Activated naive CD4-positive, alpha-beta T cell treated with anti-CD3 and anti-CD28 coated beads, Interleukin-2, amount 50 U/mL, for 16 hours (primary cell): ENCODE measurements at regions not wholly inside any gene's neighbourhood (a gene's known extent, or its start where the extent isn't known, plus 50 kb on each side); places are given as distances from the start of the nearest gene placed in this dataset.

Experiments
- DNase-seq: peaks from one replicate; pipeline ENCODE4 v3.0.0-alpha.2; 2020

DNA sequence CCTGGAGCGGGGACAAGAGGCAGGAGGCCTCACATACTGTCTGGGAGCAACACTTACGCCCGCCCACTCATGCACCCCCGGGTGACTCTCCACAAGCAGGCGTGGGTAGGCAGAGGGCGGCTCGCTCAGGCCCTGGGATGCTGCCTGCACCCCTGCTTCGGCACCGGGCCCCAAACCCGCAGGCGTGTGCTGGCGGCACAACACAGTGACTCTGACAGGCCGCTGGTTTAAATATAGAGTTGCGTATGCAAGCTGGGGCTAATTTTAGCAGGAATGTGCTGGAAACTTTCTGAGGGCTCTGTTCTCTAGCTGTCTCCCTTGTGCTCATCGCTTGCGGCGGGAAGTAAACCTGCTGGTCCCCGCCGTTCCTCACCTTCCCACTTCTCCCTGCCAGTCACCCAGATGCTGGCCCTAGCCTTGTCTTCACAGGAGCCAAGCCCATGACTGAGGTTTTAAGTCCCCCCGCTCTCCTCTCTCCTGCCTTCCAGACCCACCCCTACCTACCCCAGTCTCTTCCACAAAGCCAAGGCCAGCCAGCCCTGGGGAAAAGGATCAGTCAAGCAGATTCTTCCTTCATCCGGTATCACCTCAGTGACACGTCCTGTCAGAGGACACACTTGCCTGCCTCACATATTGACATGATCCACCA lies 94.5 kb upstream of the FOXP4 start:
- DNase-seq = no peak

DNA sequence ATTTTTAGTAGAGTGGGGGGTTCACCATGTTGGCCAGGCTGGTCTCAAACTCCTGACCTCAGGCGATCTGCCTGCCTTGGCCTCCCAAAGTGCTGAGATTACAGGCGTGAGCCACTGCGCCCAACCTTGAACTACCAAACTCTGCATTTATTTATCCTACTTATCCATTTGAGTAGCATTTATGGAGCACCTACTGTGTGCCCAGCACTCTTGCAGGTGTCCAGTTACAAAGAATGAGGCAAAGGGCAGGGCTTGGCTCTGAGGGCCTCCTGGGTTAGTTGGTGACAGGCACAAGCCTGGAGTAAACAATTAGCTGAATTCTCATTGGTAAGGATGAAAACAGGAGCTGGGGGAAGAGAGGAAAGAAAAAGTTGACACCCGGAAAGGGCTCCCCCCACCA lies 93.4 kb upstream of the FOXP4 start:
- no peak for DNase-seq

DNA sequence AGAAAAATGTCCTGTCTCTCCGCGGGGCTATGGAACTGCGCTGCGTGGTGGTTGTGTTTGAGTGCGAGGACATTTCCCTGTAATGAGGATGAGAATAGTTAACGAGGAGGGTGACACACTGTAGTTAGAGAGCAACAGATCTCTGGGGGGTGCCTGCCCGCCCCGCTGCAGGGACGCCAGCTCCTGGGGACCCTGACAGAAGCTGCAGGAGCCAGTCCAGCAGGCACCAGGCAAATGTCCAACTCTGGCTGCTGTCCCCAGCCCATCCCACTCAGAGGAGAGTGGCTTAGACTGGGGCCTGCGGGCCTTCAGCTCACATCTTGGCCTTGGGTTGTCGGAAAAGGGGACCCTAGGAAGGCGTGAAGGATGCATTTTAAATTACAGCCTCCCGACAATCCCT lies 92.9 kb upstream of the FOXP4 start:
- no peak for DNase-seq

DNA sequence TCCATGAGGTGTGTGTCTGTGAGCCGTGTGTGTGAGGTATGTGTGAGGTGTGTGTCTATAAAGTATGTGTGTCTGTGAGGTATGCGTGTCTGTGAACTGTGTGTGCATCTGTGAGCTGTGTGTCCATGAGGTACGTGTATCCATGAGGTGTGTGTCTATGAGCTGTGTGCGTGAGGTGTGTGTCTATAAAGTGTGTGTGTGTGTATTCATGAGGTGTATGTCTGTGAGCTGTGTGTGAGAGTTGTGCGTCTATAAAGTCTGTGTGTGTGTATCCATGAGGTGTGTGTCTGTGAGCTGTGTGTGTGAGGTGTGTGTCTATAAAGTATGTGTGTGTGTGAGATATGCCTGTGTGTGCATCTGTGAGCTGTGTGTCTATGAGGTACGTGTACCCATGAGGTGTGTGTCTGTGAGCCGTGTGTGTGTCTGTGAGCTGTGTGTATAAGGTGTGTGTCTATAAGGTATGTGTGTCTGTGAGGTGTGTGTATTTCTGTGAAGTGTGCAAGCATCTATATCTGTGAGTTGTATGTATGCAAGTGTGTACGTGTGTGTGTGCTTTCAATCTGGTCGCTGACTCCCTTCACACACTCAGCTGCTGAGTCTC lies 91.9 kb upstream of the FOXP4 start:
- DNase-seq = no peak

DNA sequence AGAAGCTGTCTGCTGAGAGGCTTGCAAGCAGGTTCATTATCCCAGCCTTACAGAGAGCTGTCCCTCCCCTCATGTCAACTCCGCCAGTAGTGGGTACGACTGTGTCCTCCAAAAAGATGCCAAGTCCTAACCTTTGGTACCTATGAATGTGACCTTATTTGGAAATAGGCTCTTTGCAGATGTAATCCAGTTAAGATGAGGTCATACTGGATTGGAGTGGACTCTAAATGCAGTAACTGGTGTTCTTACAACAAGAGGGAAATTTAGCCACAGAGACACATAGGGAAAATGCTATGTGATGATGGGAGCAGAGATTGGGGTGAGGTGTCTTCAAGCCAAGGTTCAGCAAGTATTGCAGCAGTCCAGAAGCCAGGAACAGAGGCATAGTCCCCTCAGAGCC lies 90.8 kb upstream of the FOXP4 start:
- DNase-seq = no peak

DNA sequence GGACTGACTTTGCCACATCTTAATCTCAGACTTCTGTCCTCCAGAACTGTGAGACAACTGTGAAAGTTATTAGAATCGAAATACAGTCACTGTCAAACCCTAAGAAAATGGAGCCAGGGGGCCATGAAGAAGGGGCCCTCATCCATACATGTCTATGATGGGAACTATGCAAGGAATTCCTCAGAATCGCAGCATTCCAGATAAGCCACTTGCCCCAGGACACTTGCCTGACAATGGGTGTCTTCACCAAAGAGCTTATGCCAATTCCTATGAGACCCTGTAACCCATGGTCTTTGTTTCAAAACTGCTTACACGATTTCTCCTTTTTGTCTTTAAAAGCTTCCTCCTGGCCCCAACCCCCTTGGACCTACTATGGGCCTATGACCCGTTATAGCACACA lies 90.4 kb upstream of the FOXP4 start:
- no peak for DNase-seq

DNA sequence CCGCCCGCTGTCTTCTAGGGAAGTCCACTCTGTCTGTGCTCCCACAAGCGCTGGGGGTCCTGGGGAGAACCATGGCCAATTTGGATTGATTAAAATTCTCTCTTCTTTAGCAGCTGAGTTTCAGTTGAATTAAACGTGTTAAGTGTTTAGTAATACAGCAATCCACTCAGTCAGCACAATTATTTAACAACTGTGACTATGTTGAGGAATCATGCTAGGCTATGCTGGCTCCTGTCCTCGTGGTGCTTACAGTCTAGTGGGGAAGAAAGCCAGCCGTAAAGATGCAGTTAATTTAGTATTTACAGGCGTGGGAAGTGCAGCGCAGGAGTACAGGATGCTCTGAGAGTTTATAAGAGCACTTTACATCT lies 88.9 kb upstream of the FOXP4 start:
- no peak for DNase-seq

DNA sequence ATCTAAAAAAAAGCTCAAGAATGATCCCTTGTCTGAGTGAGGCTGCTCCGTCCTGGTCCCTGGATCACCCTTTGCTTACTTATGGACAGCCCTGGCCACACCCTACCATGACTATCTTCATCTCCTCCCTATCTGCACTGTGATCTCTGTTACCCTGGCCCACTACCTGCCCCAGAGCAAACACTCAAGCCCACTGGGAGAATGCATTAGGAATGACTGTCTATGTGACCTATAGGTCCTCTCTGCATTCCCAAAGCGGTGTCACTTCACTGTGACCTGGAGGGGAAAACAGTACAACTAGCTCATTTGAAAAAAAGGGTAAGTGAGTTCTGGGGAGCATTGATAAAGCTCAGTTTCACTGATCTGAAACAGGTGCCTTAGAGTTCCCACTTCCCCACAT lies 86.4 kb upstream of the FOXP4 start:
- DNase-seq = no peak

DNA sequence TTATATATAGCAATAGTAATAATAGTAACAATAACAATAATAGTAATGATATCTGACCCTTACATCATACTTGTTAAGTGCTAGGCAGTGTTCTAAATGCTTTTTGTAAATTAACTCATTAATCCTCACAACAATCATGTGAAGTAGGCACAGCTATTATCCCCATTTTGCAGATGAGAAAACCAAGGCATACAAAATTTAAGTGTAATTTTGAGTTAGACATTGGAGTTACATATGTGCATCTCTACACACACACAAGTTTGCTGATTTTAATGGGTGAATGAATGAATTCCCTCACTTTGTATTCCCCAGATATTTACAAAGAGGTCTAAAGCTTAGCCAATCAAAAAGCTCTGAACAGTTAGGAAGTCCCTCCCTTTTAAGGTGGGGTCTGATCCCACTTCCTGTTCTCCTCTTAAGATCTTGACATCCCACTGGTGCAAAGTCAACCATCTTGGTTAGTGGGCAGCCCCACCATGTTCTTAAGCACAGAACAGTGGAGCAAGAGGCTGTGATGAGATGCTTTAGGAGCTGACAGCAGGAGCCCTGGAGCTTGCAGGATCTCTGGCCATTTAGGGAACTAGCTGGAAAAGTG lies 85.3 kb upstream of the FOXP4 start:
- DNase-seq = no peak

DNA sequence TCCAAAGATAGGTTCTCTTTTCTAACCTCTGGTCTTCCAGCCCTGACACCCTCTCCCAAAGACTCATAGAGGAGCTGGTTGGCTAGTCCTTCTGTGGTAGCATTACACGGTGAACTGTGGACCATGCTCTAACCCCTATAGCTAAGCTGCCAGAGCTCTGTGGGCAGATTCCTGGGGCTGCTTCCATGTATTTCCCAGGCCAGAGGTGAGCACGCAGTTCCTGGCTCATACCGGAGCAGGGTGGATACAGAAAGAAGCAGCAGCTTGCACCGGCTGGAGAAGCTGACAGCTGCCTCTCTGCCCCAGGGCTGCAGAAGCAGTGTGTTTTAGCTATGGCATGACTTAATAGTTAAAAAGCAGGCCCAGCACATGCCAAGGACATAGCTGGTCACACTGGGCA lies 84.1 kb upstream of the FOXP4 start:
- no peak for DNase-seq

DNA sequence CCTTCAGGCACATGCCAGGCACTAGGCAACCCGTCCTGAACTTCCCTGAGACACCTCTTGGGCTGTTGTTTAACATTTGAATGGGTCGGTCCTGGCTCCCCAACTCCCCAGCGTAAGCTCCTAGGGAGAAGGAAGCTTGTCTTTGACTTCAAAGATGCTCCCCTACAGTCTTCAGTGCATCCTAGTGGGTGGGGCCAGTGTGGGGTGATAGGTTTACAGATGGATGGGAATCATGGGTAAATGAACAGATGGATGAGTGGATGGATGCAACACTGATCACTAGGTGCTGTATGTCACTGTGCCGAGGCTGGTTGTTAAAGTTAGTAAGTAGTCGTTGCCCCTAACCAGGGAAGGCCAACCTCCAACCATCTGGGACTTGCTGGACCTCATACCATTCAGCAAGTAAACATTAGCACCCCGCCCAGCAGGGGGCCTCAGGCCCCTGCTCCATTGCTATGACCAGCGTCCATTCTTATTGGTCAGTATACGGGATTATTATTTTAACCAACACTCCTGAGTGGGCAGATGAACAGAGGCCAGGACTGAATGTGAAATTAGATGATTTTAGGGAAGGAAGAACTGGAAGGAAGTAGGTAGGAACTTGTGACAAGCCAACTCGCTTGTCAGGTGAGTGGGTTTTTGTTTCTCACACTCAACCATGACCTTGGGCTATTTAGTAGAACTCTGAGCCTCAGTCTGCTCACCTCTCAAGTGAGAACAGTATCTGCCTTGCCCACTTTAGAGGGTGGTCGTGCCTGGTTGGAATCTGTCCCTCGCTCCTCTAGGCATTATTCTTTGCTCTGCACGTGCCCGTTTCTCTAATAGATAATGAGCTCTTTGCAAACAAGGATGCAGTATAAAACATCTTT lies 82.9 kb upstream of the FOXP4 start:
- DNase-seq = no peak

DNA sequence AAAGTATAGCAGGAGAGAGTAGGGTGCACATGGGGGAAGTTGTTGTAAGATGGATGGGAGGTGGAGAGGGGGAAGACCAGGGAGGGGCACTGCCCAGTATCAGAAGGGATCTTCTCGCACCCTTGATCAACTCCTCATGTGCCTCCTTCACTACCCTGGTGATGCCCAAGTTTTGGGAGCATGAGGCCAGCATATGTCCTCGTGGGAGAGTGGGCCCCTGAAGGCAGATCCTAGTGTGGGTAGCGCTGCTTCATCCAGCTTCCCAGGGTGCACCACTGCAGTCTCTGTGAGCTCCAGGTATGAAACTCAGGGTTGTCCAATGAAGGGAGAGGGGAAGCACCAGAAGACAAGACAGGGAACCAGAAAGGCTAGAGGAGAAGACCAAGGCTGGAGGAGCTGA lies 82.2 kb upstream of the FOXP4 start:
- no peak for DNase-seq

DNA sequence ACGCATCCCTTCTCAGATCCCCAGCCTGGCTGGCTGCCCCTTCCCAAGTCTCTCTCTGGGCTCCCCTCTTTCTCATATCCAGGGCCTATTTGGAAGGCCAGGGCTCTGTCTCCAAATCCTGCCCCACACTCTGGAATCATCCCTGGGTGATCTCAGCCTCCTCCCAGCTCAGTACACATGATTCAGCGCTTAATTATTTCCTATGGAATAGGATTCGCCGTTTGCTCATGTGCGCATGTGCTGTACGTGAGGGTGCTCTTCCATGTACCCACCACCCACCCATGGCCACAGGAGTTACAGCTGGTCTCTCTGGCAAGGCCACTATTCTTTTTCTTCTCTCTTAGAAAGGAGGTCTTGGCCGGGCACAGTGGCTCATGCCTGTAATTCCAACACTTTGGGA lies 81.7 kb upstream of the FOXP4 start:
- DNase-seq = no peak

DNA sequence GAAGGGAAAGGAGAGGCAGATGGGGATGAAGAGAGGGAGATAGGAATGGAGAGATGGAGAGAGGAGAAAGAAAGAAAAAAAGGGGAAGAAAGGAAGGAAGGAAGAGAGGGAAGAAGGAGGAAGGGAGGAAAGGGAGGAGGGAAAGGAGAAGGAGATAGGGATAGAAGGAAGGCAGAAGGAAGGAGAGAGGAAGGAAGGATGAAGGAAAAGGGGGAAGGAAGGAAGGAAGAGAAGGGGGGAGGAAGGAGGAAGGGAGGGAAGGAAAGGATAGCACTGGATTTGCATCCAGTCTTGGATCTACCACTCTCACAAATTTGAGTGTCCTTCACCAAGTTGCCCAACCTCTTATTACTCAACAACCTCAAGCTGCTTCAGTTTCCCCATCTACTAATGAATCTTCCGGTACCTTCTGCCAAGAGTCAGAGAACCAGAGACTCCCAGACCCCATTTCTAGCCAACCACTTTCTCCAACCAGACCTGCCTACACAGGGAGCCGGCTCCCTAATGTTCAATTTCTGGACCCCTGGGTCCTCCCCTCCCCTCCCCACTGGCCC lies 79.7 kb upstream of the FOXP4 start:
- DNase-seq = no peak

DNA sequence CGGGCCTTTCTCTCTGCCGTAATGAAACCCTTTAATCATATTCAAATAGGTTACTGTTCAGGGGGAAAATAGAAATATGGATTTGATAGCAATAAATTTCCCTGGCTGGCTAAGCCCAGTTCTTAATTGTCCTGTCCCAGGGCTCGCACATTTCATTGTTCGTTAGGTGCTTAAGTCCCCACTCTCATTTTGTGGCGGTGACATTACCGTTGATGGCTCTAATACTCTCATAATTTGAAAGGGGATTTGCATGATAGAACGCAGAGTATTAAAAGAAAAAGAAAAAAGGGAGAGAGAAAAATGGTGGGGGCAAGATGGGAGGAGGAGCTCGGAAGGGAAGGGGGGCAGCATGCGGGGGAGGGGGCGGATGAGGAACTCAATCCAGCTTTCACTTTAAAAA lies 79.1 kb upstream of the FOXP4 start:
- no peak for DNase-seq

DNA sequence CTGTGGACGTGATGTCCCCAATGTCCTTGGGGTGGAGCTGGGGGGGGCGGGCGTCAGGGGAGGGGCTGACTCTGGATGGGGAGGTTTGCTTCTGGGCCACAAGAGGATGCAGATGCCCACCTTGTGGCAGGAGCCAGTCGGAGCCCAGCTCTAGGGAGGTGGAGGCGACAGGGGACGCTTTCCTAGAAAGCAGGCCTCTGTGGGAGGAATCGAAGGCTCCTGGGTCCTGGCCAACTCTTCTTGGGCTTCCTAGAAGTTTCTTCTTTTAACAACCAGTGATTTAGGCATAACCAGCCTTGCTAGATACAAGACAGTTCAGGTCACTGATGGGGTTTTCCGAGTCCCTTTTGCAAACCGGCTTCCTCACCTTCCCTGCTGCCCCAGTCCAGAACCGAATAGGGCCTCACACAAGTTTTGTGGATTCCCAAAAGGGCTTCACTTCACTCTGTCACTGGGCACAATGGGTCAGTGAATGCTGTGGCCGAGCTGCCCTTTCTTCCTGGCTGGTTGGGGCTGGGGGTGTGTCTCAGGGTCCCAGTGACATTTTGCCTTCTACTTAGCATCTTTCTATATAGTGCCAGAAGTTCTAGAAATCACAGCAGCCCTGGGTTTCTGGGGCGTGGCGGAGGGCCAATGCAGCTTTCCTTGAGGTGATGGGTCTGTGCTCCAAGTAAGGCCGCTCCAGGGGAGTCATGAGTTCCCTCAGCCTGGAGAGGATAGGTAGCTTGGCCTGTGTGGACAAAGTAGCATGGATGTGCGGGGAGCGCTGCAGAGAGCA lies 78.4 kb upstream of the FOXP4 start:
- no peak for DNase-seq

DNA sequence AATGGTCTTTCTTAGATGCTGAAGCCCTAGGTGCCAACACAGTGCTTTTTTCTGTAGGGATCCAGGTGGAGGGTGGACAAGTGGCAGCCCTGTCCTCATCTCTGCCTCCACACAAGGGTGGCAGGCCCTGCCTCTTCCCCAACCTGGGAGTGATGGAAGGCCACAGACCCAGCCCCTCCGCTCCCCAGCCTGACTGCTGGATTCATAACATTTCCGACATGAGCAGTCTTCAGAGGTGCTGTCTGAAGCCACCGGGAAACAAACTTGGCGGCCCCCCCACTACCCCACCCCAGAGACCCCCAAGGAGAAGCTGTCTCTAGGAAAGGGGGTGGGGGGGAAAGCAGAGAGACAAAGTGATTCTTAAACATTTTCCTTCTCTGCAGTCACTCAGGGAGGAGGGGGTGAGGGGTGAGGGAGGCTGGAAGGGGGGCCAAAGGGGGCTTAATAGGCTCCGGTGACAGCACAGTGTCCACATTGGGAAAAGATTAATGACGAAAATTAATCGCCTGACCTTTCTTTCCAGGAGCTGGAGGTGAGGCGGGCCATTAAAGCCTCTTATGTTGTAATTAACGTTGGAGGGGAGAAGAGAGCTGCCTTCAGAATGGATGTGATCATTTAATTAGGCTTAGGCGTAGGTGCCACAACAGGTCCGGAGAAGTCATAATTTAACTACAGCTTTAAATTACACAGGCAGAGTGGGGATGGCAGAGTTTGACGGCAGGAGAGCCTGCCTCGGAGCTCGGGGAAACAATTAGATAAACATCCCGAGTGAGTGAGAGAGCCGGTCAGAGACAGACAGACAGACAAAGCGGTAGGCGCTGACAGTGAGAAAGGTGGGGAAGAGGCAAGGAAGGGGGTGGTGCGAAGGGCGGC lies 76.8 kb upstream of the FOXP4 start:
- DNase-seq = no peak

DNA sequence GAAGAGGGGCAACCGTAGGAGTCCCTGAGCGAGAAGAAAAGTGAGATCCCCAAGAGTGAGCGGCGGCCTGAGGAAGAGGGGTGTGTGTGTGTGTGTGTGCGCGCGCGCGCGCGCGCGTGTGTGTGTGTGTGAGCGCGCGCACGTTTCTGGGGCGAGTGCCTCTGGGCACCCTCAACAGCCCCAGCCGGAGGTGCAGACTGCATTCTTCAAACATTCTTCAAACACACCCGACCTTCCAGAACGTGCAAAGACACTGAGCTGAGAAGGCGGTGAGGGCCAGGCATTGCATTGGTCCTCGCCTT lies 76.2 kb upstream of the FOXP4 start:
- no peak for DNase-seq

DNA sequence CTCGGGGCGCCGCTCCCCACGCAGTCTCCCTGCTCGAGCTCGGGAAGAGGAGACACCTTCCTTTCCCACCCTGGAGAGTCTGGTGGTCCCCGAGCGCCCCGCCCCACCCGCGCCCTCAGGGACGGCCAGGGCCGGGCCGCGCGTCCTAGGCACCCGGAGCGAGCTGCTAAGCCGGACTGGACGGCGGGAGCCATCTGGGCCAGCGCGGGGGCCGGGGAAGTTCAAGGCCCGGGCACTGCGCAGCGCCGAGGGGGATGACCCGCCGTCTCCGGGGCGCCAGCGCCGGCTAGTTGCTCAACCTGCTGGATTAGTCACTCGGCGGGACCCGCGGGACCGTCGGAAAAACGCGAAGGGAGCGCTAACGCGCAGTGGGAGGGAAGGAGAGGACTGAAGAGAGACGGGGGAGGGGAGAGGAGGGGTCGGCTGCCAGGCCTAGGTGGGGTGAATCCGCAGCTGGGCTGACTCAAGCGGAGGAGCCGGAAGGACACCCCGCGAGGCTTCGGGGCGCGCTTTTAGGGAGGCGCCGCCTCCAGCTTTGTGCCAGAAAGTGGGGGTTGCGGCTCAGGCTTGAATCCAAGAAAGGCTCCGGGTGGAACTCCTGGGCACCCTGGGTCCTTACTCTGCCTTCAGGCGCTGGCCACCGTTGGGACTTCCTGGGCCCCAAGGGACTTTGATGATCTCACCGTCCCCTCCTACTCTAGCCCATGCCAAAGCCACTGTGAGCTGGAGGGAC lies 75.7 kb upstream of the FOXP4 start:
- no peak for DNase-seq

DNA sequence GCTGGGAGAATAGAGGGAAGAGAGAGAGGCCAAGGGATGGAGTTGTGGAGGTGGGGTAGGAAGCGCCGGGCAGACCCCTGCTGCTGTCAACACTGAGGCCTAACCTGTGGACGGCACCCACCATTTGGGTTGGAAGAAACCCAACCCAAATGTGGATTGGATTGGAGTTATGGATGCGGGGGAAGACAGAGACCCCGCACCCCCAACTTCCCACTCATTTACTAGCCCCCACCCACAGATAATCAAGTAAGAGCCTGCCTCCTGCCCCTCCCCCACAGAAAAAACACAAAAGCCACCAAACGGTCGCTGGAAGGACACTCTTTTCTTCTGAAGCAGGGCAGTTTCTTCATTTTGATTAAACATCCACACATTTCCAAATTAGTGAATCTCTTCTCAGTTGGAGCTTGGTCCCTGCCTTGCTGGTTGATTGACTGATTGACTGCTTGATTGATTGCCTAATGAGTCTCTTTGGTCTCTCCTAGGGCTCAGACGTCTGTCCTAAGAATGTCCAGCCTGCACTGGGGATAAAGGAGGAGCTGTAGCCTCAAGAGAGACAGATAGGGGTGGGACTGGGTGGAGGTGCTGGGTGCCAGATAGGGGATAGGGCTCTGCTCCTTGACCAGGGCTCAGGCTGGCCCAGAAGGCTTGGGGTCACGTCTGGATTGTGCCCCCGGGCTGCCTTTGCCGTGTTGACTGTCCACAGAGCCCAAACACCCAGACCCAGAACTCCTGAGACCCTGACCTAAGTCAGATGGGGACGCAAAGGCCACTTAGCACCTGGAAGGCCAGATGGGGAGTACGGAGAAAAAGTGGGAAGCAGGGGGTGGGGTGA lies 74.9 kb upstream of the FOXP4 start:
- no peak for DNase-seq
